Stimulated activated naive CD8-positive, alpha-beta T cell treated with anti-CD3 and anti-CD28 coated beads, Interleukin-15, Interleukin-2, amounts not matched to agents 100 U/mL and 50 U/mL, for 24 hours (primary cell): ENCODE measurements at regions not wholly inside any gene's neighbourhood (a gene's known extent, or its start where the extent isn't known, plus 50 kb on each side); places are given as distances from the start of the nearest gene placed in this dataset.
"Not testable (repeated sequence)": the region's sequence is repeated elsewhere in the genome, so short reads cannot be mapped to it uniquely, and the experiment has no call there.

ENCODE experiments used
- ATAC-seq: fragments of 150-1000 bp; cut with Tn5 transposase; one replicate; pipeline ENCODE4 v1.10.0; 2021
- DNase-seq: peaks from one replicate; pipeline ENCODE4 v3.0.0; 2021

- no peak for DNase-seq
- no peak for ATAC-seq
Measured at GRCh38 chrX:130467936-130468335, 66.1 kb downstream of the RBMX2 start.

- DNase-seq, result no peak
- no peak for ATAC-seq
Measured at GRCh38 chrX:130468395-130468923, 66.7 kb downstream of the RBMX2 start.

GRCh38 chrX:130482871-130483270 is 81.1 kb downstream of the RBMX2 start:
- DNase-seq (no peak), ATAC-seq (no peak)

GRCh38 chrX:130485870-130486269 is 84.1 kb downstream of the RBMX2 start:
- no peak for DNase-seq
- ATAC-seq, result no peak

- DNase-seq, ATAC-seq: not testable (repeated sequence)
Measured at GRCh38 chrX:130495502-130495901, 93.7 kb downstream of the RBMX2 start.

- ATAC-seq (no peak), DNase-seq (no peak)
Measured at GRCh38 chrX:130497531-130497930, 95.7 kb downstream of the RBMX2 start.

- no peak for DNase-seq
- ATAC-seq, result no peak
Measured at GRCh38 chrX:130498653-130499274, 97.0 kb downstream of the RBMX2 start.

GRCh38 chrX:130502016-130502570 is 100.3 kb downstream of the RBMX2 start:
- ATAC-seq, result no peak
- DNase-seq, result no peak

- DNase-seq (no peak), ATAC-seq (no peak)
Measured at GRCh38 chrX:130504019-130504418, 102.2 kb downstream of the RBMX2 start.

GRCh38 chrX:130507015-130507414 is 105.2 kb downstream of the RBMX2 start:
- ATAC-seq, result no peak

GRCh38 chrX:130512534-130512933 is 110.7 kb downstream of the RBMX2 start:
- ATAC-seq, DNase-seq: not testable (repeated sequence)

More at GRCh38 chrX:130507015-130507414, 105.2 kb downstream of the RBMX2 start:
- DNase-seq, result no peak

- no peak for ATAC-seq
- DNase-seq, result no peak
Measured at GRCh38 chrX:130516123-130516522, 114.3 kb downstream of the RBMX2 start.

GRCh38 chrX:130523460-130524394 is 121.9 kb downstream of the RBMX2 start:
- no peak for DNase-seq
- ATAC-seq, result no peak

GRCh38 chrX:130524476-130525194 is 122.8 kb downstream of the RBMX2 start:
- ATAC-seq (no peak), DNase-seq (no peak)

- no peak for ATAC-seq
- DNase-seq, result no peak
Measured at GRCh38 chrX:130529531-130529930, 127.7 kb downstream of the RBMX2 start.

- ATAC-seq, result no peak
- DNase-seq, result no peak
Measured at GRCh38 chrX:130531066-130531465, 129.3 kb downstream of the RBMX2 start.

- DNase-seq, result peak; percentile 31
- no peak for ATAC-seq
Measured at GRCh38 chrX:130539721-130540321, 138.0 kb downstream of the RBMX2 start.

GRCh38 chrX:130543603-130544325 is 142.0 kb downstream of the RBMX2 start:
- ATAC-seq (no peak), DNase-seq (no peak)

GRCh38 chrX:130545796-130546195 is 144.0 kb downstream of the RBMX2 start:
- DNase-seq (no peak), ATAC-seq (no peak)

GRCh38 chrX:130549382-130549781 is 147.6 kb downstream of the RBMX2 start:
- not testable (repeated sequence) for ATAC-seq, DNase-seq

GRCh38 chrX:130550351-130550750 is 148.6 kb downstream of the RBMX2 start:
- no peak for DNase-seq
- no peak for ATAC-seq
